CD4-positive, alpha-beta T cell (primary cell): ENCODE measurements at regions not wholly inside any gene's neighbourhood (a gene's known extent, or its start where the extent isn't known, plus 50 kb on each side); places are given as distances from the start of the nearest gene placed in this dataset.

Experiments used
- ATAC-seq: fragments of 200-7000 bp; cut with Tn5 transposase; one replicate; pipeline ENCODE4 v1.10.0; 2022; ENCODE audit warnings: mild to moderate bottlenecking; ENCODE audit not compliant: poor library complexity
- CTCF ChIA-PET: fragments of 350-600 bp; sonication (Branson Sonifier 250); formaldehyde crosslinking; loops from one replicate; lab custom pipeline; 2021; ENCODE audit warnings: antibody characterized with exemption, inconsistent platforms; lab: Charles Lee
- POLR2A ChIA-PET: fragments of 350-600 bp; sonication (Branson Sonifier 250); formaldehyde crosslinking; loops from one replicate; lab custom pipeline; 2021; ENCODE audit warnings: antibody characterized with exemption, inconsistent platforms; lab: Charles Lee
- DNase-seq, 14 experiments: peaks; one replicate each; pipeline ENCODE4 v3.0.0-alpha.2; 2013 to 2020; ENCODE audit warnings: mixed read lengths in 2 of 14
- H3K27ac ChIP-seq, 2 donors: one replicate each; pipeline versions ENCODE4 v1.5.1 to v1.7.0; 2013; ENCODE audit warnings: low read length in 2 of 2, low read depth in 1 of 2, mild to moderate bottlenecking in 1 of 2
- H3K27me3 ChIP-seq, 2 experiments: 1 replicate in 1 of 2; 2 replicates in 1 of 2; pipeline versions ENCODE4 v1.6.1 to v1.7.0; 2013; ENCODE audit warnings: low read length in 2 of 2, control low read depth in 1 of 2, mild to moderate bottlenecking in 1 of 2, moderate library complexity in 1 of 2; ENCODE audit not compliant: insufficient read depth in 2 of 2, control insufficient read depth in 1 of 2
- H3K36me3 ChIP-seq: one replicate; pipeline ENCODE4 v1.6.1; 2013; ENCODE audit warnings: low read length, control low read depth; ENCODE audit not compliant: insufficient read depth
- H3K4me1 ChIP-seq: one replicate; pipeline ENCODE4 v1.6.1; 2013; ENCODE audit warnings: low read length, control low read depth; ENCODE audit not compliant: insufficient read depth
- H3K4me3 ChIP-seq: one replicate; pipeline ENCODE4 v1.5.1; 2013; ENCODE audit warnings: mild to moderate bottlenecking, low read length, moderate library complexity
- H3K9me3 ChIP-seq, 2 experiments: 1 replicate in 1 of 2; 2 replicates in 1 of 2; pipeline versions ENCODE4 v1.6.1 to v1.7.0; 2013; ENCODE audit warnings: low read length in 2 of 2, mild to moderate bottlenecking in 2 of 2, control low read depth in 1 of 2, moderate library complexity in 1 of 2; ENCODE audit not compliant: control insufficient read depth in 1 of 2, insufficient read depth in 1 of 2
- H3K27ac Mint-ChIP-seq: one replicate; pipeline ENCODE4 v1.8.0; 2020; ENCODE audit warnings: mixed read lengths
- H3K27me3 Mint-ChIP-seq: one replicate; pipeline ENCODE4 v1.8.0; 2021; ENCODE audit warnings: mixed read lengths
- H3K36me3 Mint-ChIP-seq: one replicate; pipeline ENCODE4 v1.8.0; 2021; ENCODE audit warnings: low read depth, mixed read lengths
- H3K4me1 Mint-ChIP-seq: one replicate; pipeline ENCODE4 v1.8.0; 2021; ENCODE audit warnings: low read depth, mixed read lengths
- H3K4me3 Mint-ChIP-seq: one replicate; pipeline ENCODE4 v1.8.0; 2020; ENCODE audit warnings: mild to moderate bottlenecking, mixed read lengths
- H3K9me3 Mint-ChIP-seq: one replicate; pipeline ENCODE4 v1.8.0; 2020; ENCODE audit warnings: mixed read lengths
- intact Hi-C, 2 experiments: fragments of 100-400 bp; cut with DNase I in 1 of 2; cut with micrococcal nuclease in 1 of 2; formaldehyde crosslinking; loops; one replicate each; pipeline versions ENCODE4 v1.15.1 to v1.9.0; 2023 to 2025; cut with DNase I, micrococcal nuclease
- TF ChIP-seq, protein P1 (sequence below): fragments of 200-600 bp; IDR thresholded peaks from one replicate; pipeline ENCODE4 v1.8.0; 2022; ENCODE audit warnings: antibody characterized with exemption, mild to moderate bottlenecking

GRCh38 chr21:16113052-16113715 lies 383.4 kb downstream of the USP25 start:
- ATAC-seq (no peak), DNase-seq (no peak)
- H3K4me3 ChIP-seq = no peak overlapping the region
- no peaks in the 10 kb centered on the region for H3K4me1 ChIP-seq
- H3K9me3 ChIP-seq = peaks cover 0 to 3% of the 10 kb centered on the region in 2 experiments
- H3K4me1 Mint-ChIP-seq = no peaks in the 10 kb centered on the region
- intact Hi-C loops = no loop called here
- H3K27ac ChIP-seq = no peak overlapping the region
- H3K36me3 ChIP-seq = no peaks in the 10 kb centered on the region
- no peak overlapping the region for H3K4me3 Mint-ChIP-seq
- no peaks in the 10 kb centered on the region for H3K9me3 Mint-ChIP-seq
- CTCF ChIA-PET = no interaction called here
- TF ChIP-seq, protein P1, sequence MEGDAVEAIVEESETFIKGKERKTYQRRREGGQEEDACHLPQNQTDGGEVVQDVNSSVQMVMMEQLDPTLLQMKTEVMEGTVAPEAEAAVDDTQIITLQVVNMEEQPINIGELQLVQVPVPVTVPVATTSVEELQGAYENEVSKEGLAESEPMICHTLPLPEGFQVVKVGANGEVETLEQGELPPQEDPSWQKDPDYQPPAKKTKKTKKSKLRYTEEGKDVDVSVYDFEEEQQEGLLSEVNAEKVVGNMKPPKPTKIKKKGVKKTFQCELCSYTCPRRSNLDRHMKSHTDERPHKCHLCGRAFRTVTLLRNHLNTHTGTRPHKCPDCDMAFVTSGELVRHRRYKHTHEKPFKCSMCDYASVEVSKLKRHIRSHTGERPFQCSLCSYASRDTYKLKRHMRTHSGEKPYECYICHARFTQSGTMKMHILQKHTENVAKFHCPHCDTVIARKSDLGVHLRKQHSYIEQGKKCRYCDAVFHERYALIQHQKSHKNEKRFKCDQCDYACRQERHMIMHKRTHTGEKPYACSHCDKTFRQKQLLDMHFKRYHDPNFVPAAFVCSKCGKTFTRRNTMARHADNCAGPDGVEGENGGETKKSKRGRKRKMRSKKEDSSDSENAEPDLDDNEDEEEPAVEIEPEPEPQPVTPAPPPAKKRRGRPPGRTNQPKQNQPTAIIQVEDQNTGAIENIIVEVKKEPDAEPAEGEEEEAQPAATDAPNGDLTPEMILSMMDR = no peak
- H3K27me3 ChIP-seq = no peaks in the 10 kb centered on the region
- H3K36me3 Mint-ChIP-seq = no peaks in the 10 kb centered on the region
- H3K27ac Mint-ChIP-seq = no peak overlapping the region
- POLR2A ChIA-PET = no interaction called here
- H3K27me3 Mint-ChIP-seq = no peaks in the 10 kb centered on the region

DNA sequence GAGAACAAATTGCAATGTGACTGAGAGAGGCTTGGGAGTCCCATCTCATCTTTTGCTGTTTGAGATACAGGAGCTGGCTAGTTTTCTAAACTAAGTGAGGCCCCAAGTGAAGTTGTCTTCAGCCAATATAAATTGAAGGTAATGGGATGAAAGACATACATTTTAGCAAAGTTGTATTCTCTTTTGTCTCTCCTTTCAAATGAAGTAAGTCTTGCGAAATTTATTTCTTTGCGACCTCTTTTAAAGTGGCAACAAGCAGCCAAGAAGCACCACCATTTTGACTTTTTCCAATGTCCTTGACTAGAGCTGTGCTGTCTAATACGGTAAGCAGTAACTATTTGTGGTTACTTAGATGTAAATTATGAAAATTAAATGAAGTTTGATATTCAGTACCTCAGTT lies 385.7 kb downstream of the USP25 start:
- H3K4me3 ChIP-seq = no peak overlapping the region
- intact Hi-C loops = no loop called here
- no peak overlapping the region for H3K27ac ChIP-seq
- TF ChIP-seq, protein P1 = no peak
- Mint-ChIP-seq H3K36me3 (no peaks in the 10 kb centered on the region), H3K4me3 (no peak overlapping the region), H3K27ac (no peak overlapping the region), H3K9me3 (no peaks in the 10 kb centered on the region), H3K27me3 (no peaks in the 10 kb centered on the region), H3K4me1 (no peaks in the 10 kb centered on the region)
- H3K9me3 ChIP-seq = peaks cover 0 to 3% of the 10 kb centered on the region in 2 experiments
- H3K27me3 ChIP-seq = no peaks in the 10 kb centered on the region
- DNase-seq (no peak), ATAC-seq (no peak)
- CTCF ChIA-PET = no interaction called here
- H3K36me3 ChIP-seq = no peaks in the 10 kb centered on the region
- POLR2A ChIA-PET = no interaction called here
- H3K4me1 ChIP-seq = no peaks in the 10 kb centered on the region

GRCh38 chr21:16116069-16116468 lies 386.3 kb downstream of the USP25 start:
- no peak overlapping the region for H3K4me3 Mint-ChIP-seq
- ChIA-PET POLR2A (no interaction called here), CTCF (no interaction called here)
- Histone ChIP-seq H3K27me3 (no peaks in the 10 kb centered on the region), H3K4me1 (no peaks in the 10 kb centered on the region), H3K36me3 (no peaks in the 10 kb centered on the region), H3K27ac (no peak overlapping the region), H3K9me3 (peaks cover 0 to 3% of the 10 kb centered on the region in 2 experiments), H3K4me3 (no peak overlapping the region)
- intact Hi-C loops = no loop called here
- ATAC-seq (no peak), DNase-seq (no peak)
- H3K27me3 Mint-ChIP-seq = no peaks in the 10 kb centered on the region
- H3K36me3 Mint-ChIP-seq = no peaks in the 10 kb centered on the region
- TF ChIP-seq, protein P1 = no peak
- no peaks in the 10 kb centered on the region for H3K4me1 Mint-ChIP-seq
- H3K9me3 Mint-ChIP-seq = no peaks in the 10 kb centered on the region
- no peak overlapping the region for H3K27ac Mint-ChIP-seq
